Kidney (tissue), 13 donors: ENCODE measurements at regions not wholly inside any gene's neighbourhood (a gene's known extent, or its start where the extent isn't known, plus 50 kb on each side); places are given as distances from the start of the nearest gene placed in this dataset.

Source experiments
- DNase-seq, 5 donors: peaks; one replicate each; pipeline ENCODE4 v3.0.0-alpha.2; 2013 to 2020
- FAIRE-seq: peaks from 2 replicates; lab custom pipeline; 2012; peaks lifted over from hg19 to GRCh38; lab: Jason Lieb, UNC
- H3K27ac ChIP-seq, 2 donors: one replicate each; pipeline ENCODE4 v1.7.0; 2013; ENCODE audit warnings: low read depth in 2 of 2, low read length in 2 of 2, inconsistent platforms in 1 of 2
- H3K27me3 ChIP-seq: one replicate; pipeline ENCODE4 v1.7.1; 2013; ENCODE audit warnings: low read length, inconsistent platforms; ENCODE audit not compliant: control insufficient read depth, insufficient read depth
- H3K36me3 ChIP-seq, 3 donors: one replicate each; pipeline versions ENCODE4 v1.7.0 to v1.7.1; 2013; ENCODE audit warnings: low read length in 3 of 3, control low read depth in 1 of 3, inconsistent platforms in 1 of 3; ENCODE audit not compliant: insufficient read depth in 3 of 3, control insufficient read depth in 2 of 3
- H3K4me1 ChIP-seq, 3 donors: one replicate each; pipeline versions ENCODE4 v1.7.0 to v1.7.1; 2013; ENCODE audit warnings: low read length in 3 of 3, inconsistent platforms in 1 of 3, low read depth in 1 of 3; ENCODE audit not compliant: control insufficient read depth in 2 of 3, insufficient read depth in 2 of 3
- H3K4me3 ChIP-seq, 3 donors: one replicate each; pipeline versions ENCODE4 v1.7.0 to v1.8.1; 2013; ENCODE audit warnings: low read length in 3 of 3, control low read depth in 1 of 3, inconsistent platforms in 1 of 3
- H3K9ac ChIP-seq, 3 donors: one replicate each; pipeline versions ENCODE4 v1.7.0 to v1.7.1; 2013; ENCODE audit warnings: low read length in 3 of 3, control low read depth in 1 of 3, inconsistent platforms in 1 of 3
- H3K9me3 ChIP-seq, 3 donors: one replicate each; pipeline versions ENCODE4 v1.7.0 to v1.7.1; 2013; ENCODE audit warnings: low read length in 3 of 3, control low read depth in 1 of 3, inconsistent platforms in 1 of 3; ENCODE audit not compliant: control insufficient read depth in 2 of 3, insufficient read depth in 1 of 3
- CTCF ChIP-seq: IDR thresholded peaks from 3 replicates; pipeline ENCODE4 v1.5.1; 2012; ENCODE audit warnings: mild to moderate bottlenecking, moderate library complexity, borderline replicate concordance; ENCODE audit not compliant: insufficient read depth; ENCODE audit errors: extremely low read depth
- intact Hi-C: fragments of 100-400 bp; cut with DNase I; formaldehyde crosslinking; loops from one replicate; pipeline ENCODE4 v1.11.1; 2022
- donor health status: control.
- donor health status: control.
- donor health status: control.
- donor health status: control.
- donor health status: control.
- donor health status: DM: yes; HTN: yes; CAD: no.
- donor health status: Normal renal cell carcinoma (clear cell type).

- no peak for TF ChIP-seq CTCF
- intact Hi-C loops = no loop called here
- Histone ChIP-seq H3K27me3 (no peaks in the 10 kb centered on the region), H3K36me3 (no peaks in the 10 kb centered on the region), H3K9me3 (no peaks in the 10 kb centered on the region), H3K9ac (no peak overlapping the region), H3K4me1 (no peaks in the 10 kb centered on the region), H3K27ac (no peak overlapping the region), H3K4me3 (no peak overlapping the region)
- FAIRE-seq (no peak), DNase-seq (no peak)
Measured at GRCh38 chr21:19141511-19141910, 737.9 kb upstream of the TMPRSS15 start.

GRCh38 chr21:19145682-19146293 is 742.2 kb upstream of the TMPRSS15 start:
- no peaks in the 10 kb centered on the region for H3K36me3 ChIP-seq
- H3K9me3 ChIP-seq = no peaks in the 10 kb centered on the region
- no peak overlapping the region for H3K4me3 ChIP-seq
- no peak overlapping the region for H3K9ac ChIP-seq
- no peak for FAIRE-seq
- no peaks in the 10 kb centered on the region for H3K27me3 ChIP-seq
- DNase-seq = no peak
- no peak overlapping the region for H3K27ac ChIP-seq
- TF ChIP-seq CTCF = no peak
- H3K4me1 ChIP-seq = no peaks in the 10 kb centered on the region
- intact Hi-C loops = no loop called here

- TF ChIP-seq CTCF = no peak
- no peak for FAIRE-seq
- H3K9me3 ChIP-seq = no peaks in the 10 kb centered on the region
- DNase-seq = no peak
- H3K27me3 ChIP-seq = no peaks in the 10 kb centered on the region
- H3K4me3 ChIP-seq = no peak overlapping the region
- H3K27ac ChIP-seq = no peak overlapping the region
- H3K9ac ChIP-seq = no peak overlapping the region
- H3K4me1 ChIP-seq = no peaks in the 10 kb centered on the region
- intact Hi-C loops = no loop called here
- H3K36me3 ChIP-seq = no peaks in the 10 kb centered on the region
Measured at GRCh38 chr21:19148056-19148455, 744.5 kb upstream of the TMPRSS15 start.

GRCh38 chr21:19171585-19171984 is 768.0 kb upstream of the TMPRSS15 start:
- Histone ChIP-seq H3K27me3 (no peaks in the 10 kb centered on the region), H3K4me3 (no peak overlapping the region), H3K9ac (no peak overlapping the region), H3K9me3 (no peaks in the 10 kb centered on the region), H3K4me1 (no peaks in the 10 kb centered on the region), H3K27ac (no peak overlapping the region), H3K36me3 (no peaks in the 10 kb centered on the region)
- no peak for FAIRE-seq
- DNase-seq = peak in 2 of 5 donors; percentile 6 to 36
- TF ChIP-seq CTCF = no peak
- intact Hi-C loops = no loop called here
